Caco-2 (cell line): ENCODE measurements at regions not wholly inside any gene's neighbourhood (a gene's known extent, or its start where the extent isn't known, plus 50 kb on each side); places are given as distances from the start of the nearest gene placed in this dataset.
A peak's percentile ranks its signal among the peaks of the same experiment; 100 is the strongest.

Experiments used
- BruUV-seq: library from RNA; stranded (reverse); fragments of 400-500 nt; replicated peaks from 2 replicates; lab custom pipeline; 2021; lab: Mats Ljungman, UMichigan
- CTCF ChIA-PET: fragments of 300-600 bp; sonication (Branson Sonifier 250); formaldehyde crosslinking; loops from one replicate; lab custom pipeline; 2022; ENCODE audit warnings: antibody characterized with exemption; lab: Charles Lee
- POLR2A ChIA-PET: fragments of 300-600 bp; sonication (Branson Sonifier 250); formaldehyde crosslinking; loops from one replicate; lab custom pipeline; 2022; ENCODE audit warnings: antibody characterized with exemption; lab: Charles Lee
- DNase-seq, 2 experiments: peaks; one replicate each; pipeline versions ENCODE4 v3.0.0 to v3.0.0-alpha.2; 2020 to 2022
- H3K27me3 ChIP-seq: replicated peaks from 2 replicates; pipeline ENCODE4 v1.6.0; 2011; ENCODE audit warnings: low read length; ENCODE audit not compliant: control insufficient read depth, insufficient read depth
- H3K36me3 ChIP-seq: 2 replicates; pipeline ENCODE4 v1.5.1; 2011; ENCODE audit warnings: low read length; ENCODE audit not compliant: control insufficient read depth, insufficient read depth
- H3K4me1 ChIP-seq: fragments of 250-450 bp; sonication (Bioruptor Pico); 2 replicates; pipeline ENCODE4 v1.5.1; 2020; ENCODE audit warnings: mild to moderate bottlenecking
- H3K4me3 ChIP-seq: 2 replicates; pipeline ENCODE4 v1.5.1; 2011; ENCODE audit warnings: low read depth, mild to moderate bottlenecking, control low read depth, low read length
- H3K9me3 ChIP-seq: fragments of 250-450 bp; sonication (Bioruptor Pico); 2 replicates; pipeline ENCODE4 v1.5.1; 2020; ENCODE audit warnings: mild to moderate bottlenecking, moderate library complexity
- H3K27ac Mint-ChIP-seq: one replicate; pipeline ENCODE4 v1.8.0; 2022; ENCODE audit warnings: mixed read lengths; ENCODE audit not compliant: unreplicated experiment
- H3K27me3 Mint-ChIP-seq: one replicate; pipeline ENCODE4 v1.8.0; 2022; ENCODE audit warnings: mixed read lengths; ENCODE audit not compliant: insufficient read depth, unreplicated experiment
- H3K36me3 Mint-ChIP-seq: one replicate; pipeline ENCODE4 v1.8.0; 2022; ENCODE audit warnings: mild to moderate bottlenecking, mixed read lengths; ENCODE audit not compliant: insufficient read depth, unreplicated experiment
- H3K4me1 Mint-ChIP-seq: one replicate; pipeline ENCODE4 v1.8.0; 2022; ENCODE audit warnings: low read depth, mixed read lengths; ENCODE audit not compliant: unreplicated experiment
- H3K4me3 Mint-ChIP-seq: one replicate; pipeline ENCODE4 v1.8.0; 2022; ENCODE audit warnings: mild to moderate bottlenecking, moderate library complexity, mixed read lengths; ENCODE audit not compliant: unreplicated experiment
- H3K9me3 Mint-ChIP-seq: one replicate; pipeline ENCODE4 v1.8.0; 2022; ENCODE audit warnings: mixed read lengths; ENCODE audit not compliant: unreplicated experiment
- intact Hi-C: fragments of 100-400 bp; cut with micrococcal nuclease; formaldehyde crosslinking; loops from one replicate; pipeline ENCODE4 v1.10.0; 2022; ENCODE audit not compliant: unreplicated experiment
- TF ChIP-seq, protein P1 (sequence below), 2 experiments: fragments of 200-600 bp in 1 of 2; IDR thresholded peaks; 1 replicate in 1 of 2; 2 replicates in 1 of 2; pipeline versions ENCODE4 v1.5.1 to v1.8.0; 2011 to 2022; ENCODE audit warnings: antibody characterized with exemption in 1 of 2, control low read depth in 1 of 2, inconsistent platforms in 1 of 2, low read depth in 1 of 2, low read length in 1 of 2, mild to moderate bottlenecking in 1 of 2, moderate library complexity in 1 of 2; ENCODE audit not compliant: insufficient read depth in 1 of 2, severe bottlenecking in 1 of 2, unreplicated experiment in 1 of 2

DNA sequence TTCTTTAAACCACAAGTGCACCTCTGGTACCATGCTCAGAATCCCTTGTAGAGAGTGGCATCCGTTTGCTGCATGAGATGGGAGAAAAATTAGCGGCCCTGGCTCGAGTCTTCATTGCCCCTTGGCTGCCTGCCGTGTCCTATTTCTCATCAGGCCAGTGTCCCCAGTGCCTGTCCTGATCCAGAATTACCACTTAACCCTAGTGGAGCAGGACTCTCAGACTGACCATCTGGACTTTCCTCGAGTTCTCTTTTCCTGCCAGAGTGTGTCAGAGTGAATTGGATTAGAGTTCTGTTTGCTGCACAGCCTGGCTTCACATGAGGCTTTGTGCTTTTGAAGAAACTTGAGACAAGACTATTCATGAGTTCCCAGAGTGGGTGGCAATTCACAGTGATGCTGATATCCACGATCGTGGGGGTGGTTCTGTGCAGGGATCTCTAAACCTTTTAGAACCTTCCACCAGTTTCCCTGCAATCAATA, 92.6 kb downstream of the C9orf152 start:
- H3K27me3 Mint-ChIP-seq, result no peaks in the 10 kb centered on the region
- Histone ChIP-seq H3K9me3 (no peaks in the 10 kb centered on the region), H3K27me3 (no peaks in the 10 kb centered on the region), H3K4me3 (no peak overlapping the region), H3K36me3 (no peaks in the 10 kb centered on the region; the same call in 1 of the 2 replicates), H3K4me1 (peaks cover 77% of the 10 kb centered on the region)
- intact Hi-C loops, result no loop called here
- peaks cover 60% of the 10 kb centered on the region for H3K4me1 Mint-ChIP-seq
- BruUV-seq, result TSS peak; percentile 51
- H3K36me3 Mint-ChIP-seq, result peaks cover 24% of the 10 kb centered on the region
- ChIA-PET CTCF (interaction anchor here (1.0 kb wide), 1 partner anchor 16 kb away, joined by 3 read pairs; no protein-coding TSS in a partner anchor), POLR2A (interaction anchor here (1.2 to 2.3 kb wide), 5 partner anchors 10 to 16 kb away, joined by 4 to 13 read pairs (median 6); no protein-coding TSS in a partner anchor)
- no peaks in the 10 kb centered on the region for H3K9me3 Mint-ChIP-seq
- TF ChIP-seq, protein P1, sequence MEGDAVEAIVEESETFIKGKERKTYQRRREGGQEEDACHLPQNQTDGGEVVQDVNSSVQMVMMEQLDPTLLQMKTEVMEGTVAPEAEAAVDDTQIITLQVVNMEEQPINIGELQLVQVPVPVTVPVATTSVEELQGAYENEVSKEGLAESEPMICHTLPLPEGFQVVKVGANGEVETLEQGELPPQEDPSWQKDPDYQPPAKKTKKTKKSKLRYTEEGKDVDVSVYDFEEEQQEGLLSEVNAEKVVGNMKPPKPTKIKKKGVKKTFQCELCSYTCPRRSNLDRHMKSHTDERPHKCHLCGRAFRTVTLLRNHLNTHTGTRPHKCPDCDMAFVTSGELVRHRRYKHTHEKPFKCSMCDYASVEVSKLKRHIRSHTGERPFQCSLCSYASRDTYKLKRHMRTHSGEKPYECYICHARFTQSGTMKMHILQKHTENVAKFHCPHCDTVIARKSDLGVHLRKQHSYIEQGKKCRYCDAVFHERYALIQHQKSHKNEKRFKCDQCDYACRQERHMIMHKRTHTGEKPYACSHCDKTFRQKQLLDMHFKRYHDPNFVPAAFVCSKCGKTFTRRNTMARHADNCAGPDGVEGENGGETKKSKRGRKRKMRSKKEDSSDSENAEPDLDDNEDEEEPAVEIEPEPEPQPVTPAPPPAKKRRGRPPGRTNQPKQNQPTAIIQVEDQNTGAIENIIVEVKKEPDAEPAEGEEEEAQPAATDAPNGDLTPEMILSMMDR (IDR thresholded peaks at IDR 0.05; ENCODE audit: insufficient read depth in 1 of 2, low read depth in 1 of 2, low read length in 1 of 2, severe bottlenecking in 1 of 2, unreplicated experiment in 1 of 2), result no peak
- no peak for DNase-seq
- peak overlapping the region; percentile 82 for H3K27ac Mint-ChIP-seq
- peak overlapping the region; percentile 40 for H3K4me3 Mint-ChIP-seq

DNA sequence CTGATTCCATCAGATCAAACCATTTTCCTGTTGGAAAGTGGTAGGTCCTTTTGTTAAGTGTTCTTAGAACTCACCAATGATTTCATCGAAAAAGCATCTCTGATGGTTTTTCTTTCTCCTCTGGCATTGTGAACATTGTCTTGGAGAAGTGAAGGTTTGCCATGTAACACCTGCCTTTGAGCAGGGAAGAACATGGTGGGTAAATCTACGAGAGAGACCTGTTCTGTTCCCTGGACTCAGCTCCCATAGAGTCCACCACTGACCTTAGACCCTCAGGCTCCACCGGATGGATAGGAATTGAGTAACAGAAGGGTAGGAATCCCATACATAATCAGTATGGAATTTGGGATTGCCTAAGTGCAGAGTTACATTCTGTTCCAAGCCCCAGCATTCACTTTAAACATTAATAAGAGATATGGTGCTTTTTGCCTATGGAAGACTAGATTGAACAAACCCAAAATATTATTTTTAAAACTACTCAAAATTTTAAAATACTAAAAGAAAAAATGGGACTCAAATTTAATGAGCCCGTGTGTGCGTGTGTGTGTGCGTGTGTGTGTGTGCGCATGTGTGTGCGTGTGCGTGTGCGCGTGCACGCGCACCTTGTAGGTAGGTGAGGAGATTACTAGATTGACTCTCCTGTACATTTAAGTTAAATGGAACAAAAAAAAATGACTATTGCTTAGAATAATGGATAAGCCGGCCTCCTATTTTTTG, 92.0 kb downstream of the C9orf152 start:
- intact Hi-C loops, result loop anchor here (1.0 kb wide), 2 partner anchors 9 to 12 kb away; no protein-coding TSS in a partner anchor
- H3K4me1 ChIP-seq, result peaks cover 75% of the 10 kb centered on the region
- Mint-ChIP-seq H3K4me1 (peaks cover 60% of the 10 kb centered on the region), H3K27me3 (no peaks in the 10 kb centered on the region), H3K27ac (peak overlapping the region; percentile 82), H3K4me3 (peak overlapping the region; percentile 40), H3K9me3 (no peaks in the 10 kb centered on the region), H3K36me3 (peaks cover 24% of the 10 kb centered on the region)
- TF ChIP-seq, protein P1 (IDR thresholded peaks at IDR 0.05; ENCODE audit: insufficient read depth in 1 of 2, low read depth in 1 of 2, low read length in 1 of 2, severe bottlenecking in 1 of 2, unreplicated experiment in 1 of 2), result no peak
- no peaks in the 10 kb centered on the region for H3K9me3 ChIP-seq
- ChIA-PET POLR2A (interaction anchor here (0.5 to 2.3 kb wide), 6 partner anchors 9 to 16 kb away, joined by 4 to 13 read pairs (median 5); no protein-coding TSS in a partner anchor), CTCF (interaction anchor here (1.0 kb wide), 1 partner anchor 15 kb away, joined by 3 read pairs; no protein-coding TSS in a partner anchor)
- H3K27me3 ChIP-seq, result no peaks in the 10 kb centered on the region
- H3K4me3 ChIP-seq, result no peak overlapping the region
- no TSS peak for BruUV-seq
- DNase-seq, result peak; percentile 75 to 84
- H3K36me3 ChIP-seq, result no peaks in the 10 kb centered on the region; the same call in 1 of the 2 replicates

GRCh38 chr9:110116543-110116885, 91.4 kb downstream of the C9orf152 start:
- H3K9me3 ChIP-seq, result no peaks in the 10 kb centered on the region
- Mint-ChIP-seq H3K9me3 (no peaks in the 10 kb centered on the region), H3K27me3 (no peaks in the 10 kb centered on the region), H3K36me3 (peaks cover 24% of the 10 kb centered on the region), H3K27ac (peak overlapping the region; percentile 82), H3K4me1 (peaks cover 59% of the 10 kb centered on the region), H3K4me3 (no peak overlapping the region)
- peaks cover 75% of the 10 kb centered on the region for H3K4me1 ChIP-seq
- no peak for DNase-seq
- intact Hi-C loops, result loop anchor here (1.0 kb wide), 2 partner anchors 9 to 12 kb away; no protein-coding TSS in a partner anchor
- H3K27me3 ChIP-seq, result no peaks in the 10 kb centered on the region
- TF ChIP-seq, protein P1 (IDR thresholded peaks at IDR 0.05; ENCODE audit: insufficient read depth in 1 of 2, low read depth in 1 of 2, low read length in 1 of 2, severe bottlenecking in 1 of 2, unreplicated experiment in 1 of 2), result no peak
- POLR2A ChIA-PET, result interaction anchor here (0.5 to 2.3 kb wide), 6 partner anchors 9 to 16 kb away, joined by 4 to 13 read pairs (median 5); no protein-coding TSS in a partner anchor
- BruUV-seq, result no TSS peak
- no peaks in the 10 kb centered on the region; the same call in 1 of the 2 replicates for H3K36me3 ChIP-seq
- CTCF ChIA-PET, result interaction anchor here (1.0 kb wide), 1 partner anchor 14 kb away, joined by 3 read pairs; no protein-coding TSS in a partner anchor
- H3K4me3 ChIP-seq, result no peak overlapping the region
